CD4-positive, alpha-beta T cell (primary cell): ENCODE measurements at regions not wholly inside any gene's neighbourhood (a gene's known extent, or its start where the extent isn't known, plus 50 kb on each side); places are given as distances from the start of the nearest gene placed in this dataset.

Experiments used
- ATAC-seq: fragments of 200-7000 bp; cut with Tn5 transposase; one replicate; pipeline ENCODE4 v1.10.0; 2022; ENCODE audit warnings: mild to moderate bottlenecking; ENCODE audit not compliant: poor library complexity
- CTCF ChIA-PET: fragments of 350-600 bp; sonication (Branson Sonifier 250); formaldehyde crosslinking; loops from one replicate; lab custom pipeline; 2021; ENCODE audit warnings: antibody characterized with exemption, inconsistent platforms; lab: Charles Lee
- POLR2A ChIA-PET: fragments of 350-600 bp; sonication (Branson Sonifier 250); formaldehyde crosslinking; loops from one replicate; lab custom pipeline; 2021; ENCODE audit warnings: antibody characterized with exemption, inconsistent platforms; lab: Charles Lee
- DNase-seq, 14 experiments: peaks; one replicate each; pipeline ENCODE4 v3.0.0-alpha.2; 2013 to 2020; ENCODE audit warnings: mixed read lengths in 2 of 14
- H3K27ac ChIP-seq, 2 donors: one replicate each; pipeline versions ENCODE4 v1.5.1 to v1.7.0; 2013; ENCODE audit warnings: low read length in 2 of 2, low read depth in 1 of 2, mild to moderate bottlenecking in 1 of 2
- H3K27me3 ChIP-seq, 2 experiments: 1 replicate in 1 of 2; 2 replicates in 1 of 2; pipeline versions ENCODE4 v1.6.1 to v1.7.0; 2013; ENCODE audit warnings: low read length in 2 of 2, control low read depth in 1 of 2, mild to moderate bottlenecking in 1 of 2, moderate library complexity in 1 of 2; ENCODE audit not compliant: insufficient read depth in 2 of 2, control insufficient read depth in 1 of 2
- H3K36me3 ChIP-seq: one replicate; pipeline ENCODE4 v1.6.1; 2013; ENCODE audit warnings: low read length, control low read depth; ENCODE audit not compliant: insufficient read depth
- H3K4me1 ChIP-seq: one replicate; pipeline ENCODE4 v1.6.1; 2013; ENCODE audit warnings: low read length, control low read depth; ENCODE audit not compliant: insufficient read depth
- H3K4me3 ChIP-seq: one replicate; pipeline ENCODE4 v1.5.1; 2013; ENCODE audit warnings: mild to moderate bottlenecking, low read length, moderate library complexity
- H3K9me3 ChIP-seq, 2 experiments: 1 replicate in 1 of 2; 2 replicates in 1 of 2; pipeline versions ENCODE4 v1.6.1 to v1.7.0; 2013; ENCODE audit warnings: low read length in 2 of 2, mild to moderate bottlenecking in 2 of 2, control low read depth in 1 of 2, moderate library complexity in 1 of 2; ENCODE audit not compliant: control insufficient read depth in 1 of 2, insufficient read depth in 1 of 2
- H3K27ac Mint-ChIP-seq: one replicate; pipeline ENCODE4 v1.8.0; 2020; ENCODE audit warnings: mixed read lengths
- H3K27me3 Mint-ChIP-seq: one replicate; pipeline ENCODE4 v1.8.0; 2021; ENCODE audit warnings: mixed read lengths
- H3K36me3 Mint-ChIP-seq: one replicate; pipeline ENCODE4 v1.8.0; 2021; ENCODE audit warnings: low read depth, mixed read lengths
- H3K4me1 Mint-ChIP-seq: one replicate; pipeline ENCODE4 v1.8.0; 2021; ENCODE audit warnings: low read depth, mixed read lengths
- H3K4me3 Mint-ChIP-seq: one replicate; pipeline ENCODE4 v1.8.0; 2020; ENCODE audit warnings: mild to moderate bottlenecking, mixed read lengths
- H3K9me3 Mint-ChIP-seq: one replicate; pipeline ENCODE4 v1.8.0; 2020; ENCODE audit warnings: mixed read lengths
- CTCF ChIP-seq: fragments of 200-600 bp; IDR thresholded peaks from one replicate; pipeline ENCODE4 v1.8.0; 2022; ENCODE audit warnings: antibody characterized with exemption, mild to moderate bottlenecking
- intact Hi-C, 2 experiments: fragments of 100-400 bp; cut with DNase I in 1 of 2; cut with micrococcal nuclease in 1 of 2; formaldehyde crosslinking; loops; one replicate each; pipeline versions ENCODE4 v1.15.1 to v1.9.0; 2023 to 2025; cut with DNase I, micrococcal nuclease

- no peaks in the 10 kb centered on the region for H3K9me3 ChIP-seq
- no peaks in the 10 kb centered on the region for H3K36me3 ChIP-seq
- no peak for DNase-seq
- Mint-ChIP-seq H3K27ac (no peak overlapping the region), H3K9me3 (peaks cover 2% of the 10 kb centered on the region), H3K36me3 (no peaks in the 10 kb centered on the region), H3K4me1 (no peaks in the 10 kb centered on the region), H3K4me3 (no peak overlapping the region), H3K27me3 (peaks cover 6% of the 10 kb centered on the region)
- H3K4me1 ChIP-seq = no peaks in the 10 kb centered on the region
- intact Hi-C loops = no loop called here
- no peak overlapping the region for H3K27ac ChIP-seq
- H3K27me3 ChIP-seq = no peaks in the 10 kb centered on the region
- TF ChIP-seq CTCF = no peak
- ChIA-PET POLR2A (no interaction called here), CTCF (no interaction called here)
- ATAC-seq = no peak
- H3K4me3 ChIP-seq = no peak overlapping the region
These were observed 273.4 kb upstream of the CITED2 start for GRCh38 chr6:139647841-139648240.

GRCh38 chr6:139647016-139647415 is 272.6 kb upstream of the CITED2 start:
- Histone ChIP-seq H3K9me3 (no peaks in the 10 kb centered on the region), H3K4me1 (no peaks in the 10 kb centered on the region), H3K4me3 (no peak overlapping the region), H3K36me3 (no peaks in the 10 kb centered on the region), H3K27me3 (no peaks in the 10 kb centered on the region), H3K27ac (no peak overlapping the region)
- Mint-ChIP-seq H3K27ac (no peak overlapping the region), H3K27me3 (peaks cover 6% of the 10 kb centered on the region), H3K4me1 (no peaks in the 10 kb centered on the region), H3K36me3 (no peaks in the 10 kb centered on the region), H3K9me3 (peaks cover 2% of the 10 kb centered on the region), H3K4me3 (no peak overlapping the region)
- TF ChIP-seq CTCF = no peak
- intact Hi-C loops = no loop called here
- no peak for DNase-seq
- ChIA-PET CTCF (no interaction called here), POLR2A (no interaction called here)
- ATAC-seq = no peak

- H3K36me3 Mint-ChIP-seq = no peaks in the 10 kb centered on the region
- H3K27ac ChIP-seq = no peak overlapping the region
- POLR2A ChIA-PET = no interaction called here
- H3K4me3 ChIP-seq = no peak overlapping the region
- CTCF ChIA-PET = no interaction called here
- H3K4me1 Mint-ChIP-seq = no peaks in the 10 kb centered on the region
- H3K4me1 ChIP-seq = no peaks in the 10 kb centered on the region
- no peaks in the 10 kb centered on the region for H3K9me3 ChIP-seq
- H3K27me3 ChIP-seq = no peaks in the 10 kb centered on the region
- no peak for ATAC-seq
- H3K27me3 Mint-ChIP-seq = peaks cover 14% of the 10 kb centered on the region
- intact Hi-C loops = no loop called here
- no peaks in the 10 kb centered on the region for H3K36me3 ChIP-seq
- no peak overlapping the region for H3K4me3 Mint-ChIP-seq
- H3K27ac Mint-ChIP-seq = no peak overlapping the region
- TF ChIP-seq CTCF = no peak
- no peak for DNase-seq
- peaks cover 2% of the 10 kb centered on the region for H3K9me3 Mint-ChIP-seq
These were observed 270.4 kb upstream of the CITED2 start for GRCh38 chr6:139644821-139645220.
